HepG2 (cell line): ENCODE measurements at regions not wholly inside any gene's neighbourhood (a gene's known extent, or its start where the extent isn't known, plus 50 kb on each side); places are given as distances from the start of the nearest gene placed in this dataset.
"Not testable (repeated sequence)": the region's sequence is repeated elsewhere in the genome, so short reads cannot be mapped to it uniquely, and the experiment has no call there.

Experiments used
- ATAC-seq: fragments of 200-7000 bp; cut with Tn5 transposase; 3 replicates; pipeline ENCODE4 v1.9.1; 2020; ENCODE audit warnings: mild to moderate bottlenecking, moderate library complexity
- BruUV-seq: library from RNA; stranded (reverse); fragments of 400-500 nt; replicated peaks from 2 replicates; lab custom pipeline; 2021; lab: Mats Ljungman, UMichigan
- CTCF ChIA-PET: fragments of 300-600 bp; formaldehyde crosslinking; extraction: SDS; loops from one replicate; lab custom pipeline; 2021; ENCODE audit warnings: low total read pairs, inconsistent platforms, low intra/inter-chr PET ratio; lab: Yijun Ruan, JAX
- POLR2A ChIA-PET: fragments of 350-600 bp; sonication (Branson Sonifier 250); formaldehyde crosslinking; loops from one replicate; lab custom pipeline; 2020; ENCODE audit warnings: antibody characterized with exemption, inconsistent platforms; lab: Yijun Ruan, JAX
- DNase-seq: peaks from one replicate; pipeline ENCODE4 v3.0.0-alpha.2; 2015; ENCODE audit warnings: low spot score
- FAIRE-seq: peaks from 3 replicates; lab custom pipeline; 2011; peaks lifted over from hg19 to GRCh38; lab: Jason Lieb, UNC
- H2AFZ ChIP-seq: one replicate; pipeline ENCODE4 v1.6.1; 2011; ENCODE audit warnings: low read length, inconsistent platforms
- H3K27ac ChIP-seq: fragments of 300-600 bp; 3 replicates; pipeline ENCODE4 v1.8.0; 2011; ENCODE audit warnings: mixed run types, mild to moderate bottlenecking, mixed read lengths, low read length, inconsistent platforms; ENCODE audit not compliant: insufficient read depth; ENCODE audit errors: extremely low read length
- H3K27me3 ChIP-seq, 2 experiments: fragments of 200-600 bp in 1 of 2; 2 replicates in 1 of 2; 3 replicates in 1 of 2; pipeline versions ENCODE4 v1.6.0 to v1.8.0; 2011; ENCODE audit warnings: low read length in 2 of 2, mild to moderate bottlenecking in 2 of 2, moderate library complexity in 2 of 2, inconsistent platforms in 1 of 2; ENCODE audit not compliant: insufficient read depth in 2 of 2, control insufficient read depth in 1 of 2
- H3K36me3 ChIP-seq, 2 experiments: fragments of 200-600 bp in 1 of 2; replicated peaks in 1 of 2; 2 replicates in 1 of 2; 3 replicates in 1 of 2; pipeline versions ENCODE4 v1.5.1 to v1.8.0; 2011; ENCODE audit warnings: low read length in 2 of 2, inconsistent platforms in 1 of 2; ENCODE audit not compliant: insufficient read depth in 2 of 2, control insufficient read depth in 1 of 2
- H3K4me1 ChIP-seq: 2 replicates; pipeline ENCODE4 v1.5.1; 2012; ENCODE audit warnings: low read length, inconsistent platforms; ENCODE audit not compliant: insufficient read depth
- H3K4me2 ChIP-seq: 2 replicates; pipeline ENCODE4 v1.6.0; 2011; ENCODE audit warnings: low read depth, low read length, inconsistent platforms
- H3K4me3 ChIP-seq, 3 experiments: fragments of 200-600 bp in 1 of 3; sonication (generic), shearing (Covaris generic) in 1 of 3; replicated peaks in 1 of 3; 2 replicates each; pipeline ENCODE4 v1.5.1; 2011 to 2016; ENCODE audit warnings: low read length in 3 of 3, inconsistent platforms in 2 of 3, low read depth in 2 of 3, mild to moderate bottlenecking in 2 of 3, control low read depth in 1 of 3, mixed read lengths in 1 of 3; ENCODE audit not compliant: insufficient read depth in 1 of 3
- H3K79me2 ChIP-seq: one replicate; pipeline ENCODE4 v1.6.1; 2011; ENCODE audit warnings: low read length, inconsistent platforms; ENCODE audit not compliant: insufficient read depth
- H3K9ac ChIP-seq: 2 replicates; pipeline ENCODE4 v1.6.0; 2011; ENCODE audit warnings: mild to moderate bottlenecking, low read depth, low read length, inconsistent platforms; ENCODE audit not compliant: insufficient read depth
- H3K9me3 ChIP-seq: 2 replicates; pipeline ENCODE4 v1.5.1; 2012; ENCODE audit warnings: mild to moderate bottlenecking, low read length
- H4K20me1 ChIP-seq: 2 replicates; pipeline ENCODE4 v1.6.0; 2011; ENCODE audit warnings: inconsistent platforms, mild to moderate bottlenecking, low read length, moderate library complexity; ENCODE audit not compliant: insufficient read depth
- CBX1 ChIP-seq: IDR thresholded peaks from one replicate; pipeline ENCODE4 v1.6.1; 2016; ENCODE audit warnings: antibody characterized with exemption, low read depth
- CENPX ChIP-seq: sonication (generic); formaldehyde crosslinking; IDR thresholded peaks from 2 replicates; pipeline ENCODE4 v1.9.0; 2021; ENCODE audit warnings: mild to moderate bottlenecking, missing genetic modification reagents, moderate library complexity
- FOXM1 ChIP-seq: sonication (generic); formaldehyde crosslinking; IDR thresholded peaks from 2 replicates; pipeline ENCODE4 v1.5.0; 2020; ENCODE audit warnings: missing genetic modification reagents
- GTF3A ChIP-seq: sonication (generic); formaldehyde crosslinking; conservative IDR thresholded peaks from 2 replicates; pipeline ENCODE4 v1.4.0; 2020; ENCODE audit warnings: mild to moderate bottlenecking, missing genetic modification reagents
- MEIS2 ChIP-seq: sonication (generic); formaldehyde crosslinking; IDR thresholded peaks from 2 replicates; pipeline ENCODE4 v1.9.0; 2021; ENCODE audit warnings: mild to moderate bottlenecking, missing genetic modification reagents
- MXD4 ChIP-seq: IDR thresholded peaks from 2 replicates; pipeline ENCODE4 v1.6.1; 2016; ENCODE audit warnings: mild to moderate bottlenecking, missing biosample characterization, missing genetic modification reagents
- NR2C2 ChIP-seq: sonication (generic); formaldehyde crosslinking; IDR thresholded peaks from 2 replicates; pipeline ENCODE4 v1.4.0; 2020; ENCODE audit warnings: missing genetic modification reagents, mild to moderate bottlenecking, moderate library complexity, borderline replicate concordance
- PAF1 ChIP-seq: IDR thresholded peaks from 2 replicates; pipeline ENCODE4 v1.6.1; 2016; ENCODE audit warnings: missing genetic modification reagents, missing compliant biosample characterization
- PAX8 ChIP-seq: sonication (generic); formaldehyde crosslinking; IDR thresholded peaks from 2 replicates; pipeline ENCODE4 v1.8.0; 2022; ENCODE audit warnings: mild to moderate bottlenecking, missing genetic modification reagents, borderline replicate concordance
- SALL2 ChIP-seq: sonication (generic); formaldehyde crosslinking; IDR thresholded peaks from 2 replicates; pipeline ENCODE4 v1.8.1; 2023; ENCODE audit warnings: mild to moderate bottlenecking, missing genetic modification reagents, inconsistent platforms
- SKI ChIP-seq: fragments of 450-650 bp; IDR thresholded peaks from one replicate; pipeline ENCODE4 v1.6.1; 2018; ENCODE audit warnings: mild to moderate bottlenecking; ENCODE audit not compliant: partially characterized antibody
- SMARCC2 ChIP-seq: fragments of 450-650 bp; IDR thresholded peaks from 2 replicates; pipeline ENCODE4 v1.6.1; 2017; ENCODE audit warnings: antibody characterized with exemption, mild to moderate bottlenecking
- ZC3H4 ChIP-seq: sonication (generic); formaldehyde crosslinking; IDR thresholded peaks from 2 replicates; pipeline ENCODE4 v1.4.0; 2020; ENCODE audit warnings: missing genetic modification reagents, borderline replicate concordance
- ZNF3 ChIP-seq: IDR thresholded peaks from 2 replicates; pipeline ENCODE4 v1.7.0; 2017; ENCODE audit warnings: inconsistent platforms
- WGBS: methylation state at CpG from one replicate; pipeline ENCODE4 v1.1.6; 2017; ENCODE audit warnings: low lambda C conversion rate; 5-methylcytosine and 5-hydroxymethylcytosine counted together
- in situ Hi-C: cut with HindIII; loops from 2 replicates; pipeline ENCODE4 v1.10.0; 2017; ENCODE audit warnings: low pct_unique_long_range_greater_than_20kb; ENCODE audit not compliant: extremely low pct_ligation_motif_present
- intact Hi-C: fragments of 100-400 bp; cut with micrococcal nuclease; formaldehyde crosslinking; loops from one replicate; pipeline ENCODE4 v1.10.0; 2022; ENCODE audit not compliant: unreplicated experiment
- TF ChIP-seq, protein P1 (sequence below): sonication (generic); formaldehyde crosslinking; IDR thresholded peaks from 2 replicates; pipeline ENCODE4 v1.5.0; 2020; ENCODE audit warnings: missing genetic modification reagents
- TF ChIP-seq, protein P2 (sequence below): fragments of 450-650 bp; IDR thresholded peaks from 2 replicates; pipeline ENCODE4 v1.6.1; 2017; ENCODE audit warnings: mild to moderate bottlenecking
- TF ChIP-seq, protein P3 (sequence below): sonication (generic); formaldehyde crosslinking; IDR thresholded peaks from 2 replicates; pipeline ENCODE4 v1.4.0; 2020; ENCODE audit warnings: low read depth, mild to moderate bottlenecking, missing genetic modification reagents

DNA sequence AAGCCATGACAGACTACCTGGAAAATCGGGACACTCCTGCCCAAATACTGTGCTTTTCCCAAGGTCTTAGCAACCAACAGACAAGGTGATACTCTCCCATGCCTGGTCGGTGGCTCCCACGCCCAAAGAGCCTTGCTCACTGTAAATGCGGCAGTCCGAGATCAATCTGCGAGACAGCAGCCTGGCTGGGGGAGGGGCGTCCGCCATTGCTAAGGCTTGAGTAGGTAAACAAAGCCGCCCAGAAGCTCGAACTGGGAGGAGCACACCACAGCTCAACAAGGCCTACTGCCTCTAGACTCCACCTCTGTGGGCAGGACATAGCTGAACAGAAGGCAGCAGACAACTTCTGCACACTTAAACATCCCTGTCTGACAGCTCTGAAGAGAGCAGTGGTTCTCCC is 272.1 kb upstream of the CCNG1 start:
- intact Hi-C loops = no loop called here
- FAIRE-seq = no peak
- no CpG with 5 or more reads among the region's 10 CpGs for WGBS

DNA sequence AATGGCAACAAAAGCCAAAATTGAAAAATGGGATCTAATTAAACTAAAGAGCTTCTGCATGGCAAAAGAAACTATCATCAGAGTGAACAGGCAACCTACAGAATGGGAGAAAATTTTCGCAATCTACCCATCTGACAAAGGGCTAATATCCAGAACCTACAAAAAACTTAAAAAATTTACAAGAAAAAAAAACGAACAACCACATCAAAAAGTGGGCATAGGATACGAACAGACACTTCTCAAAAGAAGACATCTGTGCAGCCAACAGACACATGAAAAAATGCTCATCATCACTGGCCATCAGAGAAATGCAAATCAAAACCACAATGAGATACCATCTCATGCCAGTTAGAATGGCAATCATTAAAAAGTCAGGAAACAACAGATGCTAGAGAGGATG is 267.2 kb upstream of the CCNG1 start:
- intact Hi-C loops, ATAC-seq, H3K27ac ChIP-seq, H3K4me1 ChIP-seq, H3K9me3 ChIP-seq, BruUV-seq, H2AFZ ChIP-seq, DNase-seq, H4K20me1 ChIP-seq, H3K27me3 ChIP-seq, FAIRE-seq, H3K4me3 ChIP-seq, H3K79me2 ChIP-seq, CTCF ChIA-PET, H3K4me2 ChIP-seq, H3K9ac ChIP-seq, H3K36me3 ChIP-seq, in situ Hi-C loops, POLR2A ChIA-PET: not testable (repeated sequence)
- 0% methylated on average over 3 of the region's 3 CpGs for WGBS

More for the DNA sequence above, 272.1 kb upstream of the CCNG1 start:
- Histone ChIP-seq H3K27ac (no peak overlapping the region), H3K36me3 (no peaks in the 10 kb centered on the region), H4K20me1 (no peaks in the 10 kb centered on the region), H3K9ac (no peak overlapping the region), H3K9me3 (no peaks in the 10 kb centered on the region), H3K27me3 (no peaks in the 10 kb centered on the region), H3K4me2 (no peak overlapping the region), H2AFZ (no peak overlapping the region), H3K4me3 (no peak overlapping the region), H3K79me2 (no peaks in the 10 kb centered on the region), H3K4me1 (no peaks in the 10 kb centered on the region)
- CTCF ChIA-PET = no interaction called here
- TF ChIP-seq MXD4 (CRISPR knock-in tag) (no peak), CBX1 (no peak), CENPX (CRISPR knock-in tag) (no peak), GTF3A (CRISPR knock-in tag) (no peak), SMARCC2 (no peak), ZNF3 (CRISPR knock-in tag) (no peak), NR2C2 (CRISPR knock-in tag) (no peak), MEIS2 (no peak), ZC3H4 (CRISPR knock-in tag) (no peak), SALL2 (no peak), SKI (no peak), FOXM1 (CRISPR knock-in tag) (no peak), PAF1 (CRISPR knock-in tag) (no peak), PAX8 (CRISPR knock-in tag) (no peak)
- TF ChIP-seq, protein P1, sequence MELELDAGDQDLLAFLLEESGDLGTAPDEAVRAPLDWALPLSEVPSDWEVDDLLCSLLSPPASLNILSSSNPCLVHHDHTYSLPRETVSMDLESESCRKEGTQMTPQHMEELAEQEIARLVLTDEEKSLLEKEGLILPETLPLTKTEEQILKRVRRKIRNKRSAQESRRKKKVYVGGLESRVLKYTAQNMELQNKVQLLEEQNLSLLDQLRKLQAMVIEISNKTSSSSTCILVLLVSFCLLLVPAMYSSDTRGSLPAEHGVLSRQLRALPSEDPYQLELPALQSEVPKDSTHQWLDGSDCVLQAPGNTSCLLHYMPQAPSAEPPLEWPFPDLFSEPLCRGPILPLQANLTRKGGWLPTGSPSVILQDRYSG = no peak
- TF ChIP-seq, protein P2, sequence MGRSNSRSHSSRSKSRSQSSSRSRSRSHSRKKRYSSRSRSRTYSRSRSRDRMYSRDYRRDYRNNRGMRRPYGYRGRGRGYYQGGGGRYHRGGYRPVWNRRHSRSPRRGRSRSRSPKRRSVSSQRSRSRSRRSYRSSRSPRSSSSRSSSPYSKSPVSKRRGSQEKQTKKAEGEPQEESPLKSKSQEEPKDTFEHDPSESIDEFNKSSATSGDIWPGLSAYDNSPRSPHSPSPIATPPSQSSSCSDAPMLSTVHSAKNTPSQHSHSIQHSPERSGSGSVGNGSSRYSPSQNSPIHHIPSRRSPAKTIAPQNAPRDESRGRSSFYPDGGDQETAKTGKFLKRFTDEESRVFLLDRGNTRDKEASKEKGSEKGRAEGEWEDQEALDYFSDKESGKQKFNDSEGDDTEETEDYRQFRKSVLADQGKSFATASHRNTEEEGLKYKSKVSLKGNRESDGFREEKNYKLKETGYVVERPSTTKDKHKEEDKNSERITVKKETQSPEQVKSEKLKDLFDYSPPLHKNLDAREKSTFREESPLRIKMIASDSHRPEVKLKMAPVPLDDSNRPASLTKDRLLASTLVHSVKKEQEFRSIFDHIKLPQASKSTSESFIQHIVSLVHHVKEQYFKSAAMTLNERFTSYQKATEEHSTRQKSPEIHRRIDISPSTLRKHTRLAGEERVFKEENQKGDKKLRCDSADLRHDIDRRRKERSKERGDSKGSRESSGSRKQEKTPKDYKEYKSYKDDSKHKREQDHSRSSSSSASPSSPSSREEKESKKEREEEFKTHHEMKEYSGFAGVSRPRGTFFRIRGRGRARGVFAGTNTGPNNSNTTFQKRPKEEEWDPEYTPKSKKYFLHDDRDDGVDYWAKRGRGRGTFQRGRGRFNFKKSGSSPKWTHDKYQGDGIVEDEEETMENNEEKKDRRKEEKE = no peak
- TF ChIP-seq, protein P3, sequence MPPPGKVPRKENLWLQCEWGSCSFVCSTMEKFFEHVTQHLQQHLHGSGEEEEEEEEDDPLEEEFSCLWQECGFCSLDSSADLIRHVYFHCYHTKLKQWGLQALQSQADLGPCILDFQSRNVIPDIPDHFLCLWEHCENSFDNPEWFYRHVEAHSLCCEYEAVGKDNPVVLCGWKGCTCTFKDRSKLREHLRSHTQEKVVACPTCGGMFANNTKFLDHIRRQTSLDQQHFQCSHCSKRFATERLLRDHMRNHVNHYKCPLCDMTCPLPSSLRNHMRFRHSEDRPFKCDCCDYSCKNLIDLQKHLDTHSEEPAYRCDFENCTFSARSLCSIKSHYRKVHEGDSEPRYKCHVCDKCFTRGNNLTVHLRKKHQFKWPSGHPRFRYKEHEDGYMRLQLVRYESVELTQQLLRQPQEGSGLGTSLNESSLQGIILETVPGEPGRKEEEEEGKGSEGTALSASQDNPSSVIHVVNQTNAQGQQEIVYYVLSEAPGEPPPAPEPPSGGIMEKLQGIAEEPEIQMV (CRISPR knock-in tag) = no peak
- ATAC-seq = no peak
- POLR2A ChIA-PET = no interaction called here
- in situ Hi-C loops = no loop called here
- no peak for DNase-seq
- no TSS peak for BruUV-seq
